Urinary bladder (tissue), 3 donors: ENCODE measurements at regions not wholly inside any gene's neighbourhood (a gene's known extent, or its start where the extent isn't known, plus 50 kb on each side); places are given as distances from the start of the nearest gene placed in this dataset.

ENCODE experiments used
- DNase-seq: peaks from one replicate; pipeline ENCODE4 v3.0.0-alpha.2; 2015; ENCODE audit errors: extremely low spot score
- H3K27ac ChIP-seq: one replicate; pipeline ENCODE4 v1.5.1; 2013; ENCODE audit warnings: low read depth, mild to moderate bottlenecking, moderate library complexity
- H3K36me3 ChIP-seq: one replicate; pipeline ENCODE4 v1.6.1; 2013; ENCODE audit warnings: mild to moderate bottlenecking, moderate library complexity; ENCODE audit not compliant: insufficient read depth
- H3K4me1 ChIP-seq: one replicate; pipeline ENCODE4 v1.6.1; 2013; ENCODE audit warnings: mild to moderate bottlenecking, moderate library complexity; ENCODE audit not compliant: insufficient read depth
- H3K4me3 ChIP-seq: one replicate; pipeline ENCODE4 v1.5.1; 2013; ENCODE audit warnings: low read depth, low read length
- WGBS: extraction: QIAGEN DNeasy Blood & Tissue Kit; methylation state at CpG from one replicate; pipeline ENCODE4 v1.1.7; 2013; 5-methylcytosine and 5-hydroxymethylcytosine counted together
- donor health status: healthy with polysubstance abuse.
- donor health status: healthy.

DNA sequence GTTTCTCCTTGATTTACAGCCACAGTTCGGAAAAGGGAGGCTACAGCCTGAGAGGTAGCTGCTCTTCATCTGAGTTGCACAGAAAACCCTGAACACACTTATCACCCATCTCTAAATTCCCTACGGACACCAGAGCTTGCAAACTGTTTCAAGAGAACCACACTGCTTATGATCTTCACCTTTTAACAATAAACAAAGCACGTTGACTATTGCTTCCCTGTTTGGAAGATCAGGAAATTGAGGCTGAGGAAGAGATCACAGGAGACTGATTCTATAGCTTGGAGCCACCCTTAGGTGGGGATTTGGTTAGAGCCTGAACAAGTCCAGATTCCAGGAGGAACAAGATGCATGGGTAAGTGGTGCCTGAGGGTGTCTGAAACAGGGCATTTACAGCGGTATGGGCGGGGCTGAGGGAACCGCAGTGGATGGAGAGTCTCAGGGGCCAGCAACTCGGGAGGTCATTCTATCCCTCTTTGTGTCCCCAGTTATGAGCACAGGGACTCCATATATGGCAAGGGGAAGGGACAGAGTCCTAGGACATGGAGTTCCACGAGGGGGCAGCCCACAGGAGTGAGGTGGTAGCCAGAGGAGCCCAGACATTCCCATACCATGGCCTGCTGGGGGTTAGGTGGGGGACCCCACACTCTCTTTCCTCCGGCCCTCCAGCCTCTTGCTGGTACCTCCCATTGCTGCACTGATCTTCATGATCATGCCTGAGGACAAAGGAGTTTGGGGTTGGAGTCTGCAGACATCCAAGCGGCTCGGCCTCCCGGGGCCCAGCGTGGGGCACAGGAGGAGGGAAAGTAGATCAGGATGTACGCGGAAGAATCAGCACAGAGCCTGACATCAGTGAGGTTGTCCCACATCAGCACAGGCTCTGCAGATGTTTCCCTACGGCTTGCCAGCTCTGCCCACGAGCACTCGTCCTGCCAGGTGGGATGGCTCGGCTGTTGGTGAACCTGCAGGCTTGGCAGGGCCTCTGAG, 162.3 kb upstream of the ZNF536 start:
- Histone ChIP-seq H3K4me1 (no peaks in the 10 kb centered on the region), H3K27ac (no peak overlapping the region), H3K36me3 (no peaks in the 10 kb centered on the region), H3K4me3 (no peak overlapping the region)
- DNase-seq: no peak
- WGBS: 75% methylated on average over 19 of the region's 19 CpGs

DNA sequence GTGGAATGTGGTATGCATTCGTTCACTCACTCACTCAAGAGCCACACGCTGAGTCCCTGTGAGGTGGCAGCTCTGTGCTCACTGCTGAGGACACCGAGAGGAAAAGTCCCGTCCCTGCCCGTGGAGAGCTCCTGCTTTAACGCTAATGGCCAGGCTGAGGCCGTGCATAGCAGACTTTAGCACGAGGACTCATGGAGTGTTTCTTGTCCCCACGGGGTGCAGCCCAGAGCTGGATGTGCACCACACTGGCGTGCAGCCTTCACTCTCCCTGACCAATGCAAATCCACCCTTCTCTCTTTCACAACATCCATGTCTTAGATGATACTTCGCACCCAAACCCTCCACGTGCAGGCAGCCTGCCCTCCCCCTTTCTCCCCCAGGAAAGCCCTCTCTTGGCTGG, 159.6 kb upstream of the ZNF536 start:
- no peak for DNase-seq
- Histone ChIP-seq H3K4me3 (no peak overlapping the region), H3K4me1 (no peaks in the 10 kb centered on the region), H3K27ac (no peak overlapping the region), H3K36me3 (no peaks in the 10 kb centered on the region)
- WGBS: 87% methylated on average over 12 of the region's 12 CpGs

DNA sequence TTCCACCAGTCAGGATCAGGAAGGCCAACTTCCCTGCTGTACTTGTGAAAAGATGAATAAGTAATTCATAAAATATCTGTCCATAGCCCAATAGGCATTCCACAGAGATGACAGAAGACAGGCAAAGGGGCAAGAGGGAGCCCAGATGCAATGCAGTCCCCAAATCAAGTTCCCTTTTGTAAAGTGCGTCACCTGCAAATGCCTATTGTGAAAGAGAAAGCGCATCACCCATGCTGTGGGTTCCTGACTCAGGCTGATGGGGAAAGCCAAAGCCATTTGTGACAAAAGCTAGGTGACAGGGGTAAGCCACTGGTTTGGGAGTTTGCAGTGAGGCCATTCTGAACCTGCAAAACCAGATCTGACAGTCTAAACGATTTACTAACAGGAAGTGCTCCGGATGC, 157.5 kb upstream of the ZNF536 start:
- Histone ChIP-seq H3K36me3 (no peaks in the 10 kb centered on the region), H3K4me1 (no peaks in the 10 kb centered on the region), H3K4me3 (no peak overlapping the region), H3K27ac (no peak overlapping the region)
- WGBS: 49% methylated on average over 4 of the region's 4 CpGs
- no peak for DNase-seq

DNA sequence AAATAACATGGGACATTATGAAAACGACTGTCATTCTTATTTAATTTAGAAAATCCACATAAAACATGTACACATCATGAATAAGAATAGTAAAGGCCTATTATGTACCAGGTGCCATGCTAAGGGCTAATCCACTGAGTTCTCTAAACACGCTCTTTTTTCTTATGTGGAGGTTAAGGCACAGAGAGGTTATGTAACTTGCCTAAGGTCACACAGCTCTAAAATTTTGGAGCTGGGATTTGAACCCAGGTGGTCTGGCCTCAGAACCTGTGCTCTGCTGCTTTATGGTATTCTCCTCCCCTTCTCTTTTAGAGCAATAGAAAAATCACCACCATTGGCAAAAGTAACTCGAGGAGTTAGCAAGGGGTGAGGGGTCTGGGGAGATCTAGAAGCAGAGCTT, 156.9 kb upstream of the ZNF536 start:
- Histone ChIP-seq H3K4me1 (no peaks in the 10 kb centered on the region), H3K36me3 (no peaks in the 10 kb centered on the region), H3K4me3 (no peak overlapping the region), H3K27ac (no peak overlapping the region)
- no peak for DNase-seq
- 80% methylated on average over 3 of the region's 3 CpGs for WGBS

DNA sequence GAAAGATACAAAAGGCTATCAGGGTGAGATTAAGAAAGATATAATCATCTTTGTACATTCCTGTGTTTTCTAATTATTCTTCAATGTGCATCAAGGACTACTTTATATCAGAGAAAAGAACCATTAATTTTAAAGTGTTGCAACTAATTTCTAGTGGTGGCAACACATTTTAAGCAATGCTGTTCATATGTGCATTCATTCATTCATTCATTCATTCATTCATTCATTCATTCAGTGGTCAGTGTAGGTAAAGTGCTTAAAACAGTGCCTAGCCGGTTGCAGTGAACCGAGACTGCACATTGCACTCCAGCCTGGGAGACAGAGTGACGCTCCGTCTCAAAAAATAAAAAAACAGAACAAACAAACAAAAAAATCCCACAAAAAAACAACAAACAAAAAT, 155.7 kb upstream of the ZNF536 start:
- H3K4me1 ChIP-seq: no peaks in the 10 kb centered on the region
- DNase-seq: no peak
- no peak overlapping the region for H3K27ac ChIP-seq
- WGBS: 95% methylated on average over 4 of the region's 4 CpGs
- H3K4me3 ChIP-seq: no peak overlapping the region
- H3K36me3 ChIP-seq: no peaks in the 10 kb centered on the region

DNA sequence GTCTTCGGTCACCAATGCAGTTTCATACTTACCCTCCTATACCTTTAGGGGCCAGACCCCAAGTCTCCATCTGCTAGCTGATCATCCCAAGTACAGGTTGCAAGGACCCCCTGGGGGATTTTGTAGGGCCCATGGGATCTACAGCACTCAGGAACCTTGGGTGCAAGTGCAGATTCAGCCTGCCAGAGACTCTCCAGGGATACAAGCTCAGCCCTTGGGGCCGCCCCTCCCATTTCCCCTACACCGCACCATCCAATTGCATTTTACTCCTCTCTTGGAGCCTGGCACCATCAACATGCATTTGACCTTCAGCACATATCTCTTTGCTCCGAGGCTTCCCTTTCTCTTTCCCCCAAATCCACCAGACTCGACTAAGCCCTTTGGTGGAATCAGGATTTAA, 154.7 kb upstream of the ZNF536 start:
- H3K4me1 ChIP-seq: no peaks in the 10 kb centered on the region
- no peaks in the 10 kb centered on the region for H3K36me3 ChIP-seq
- WGBS: 84% methylated on average over 5 of the region's 5 CpGs
- H3K27ac ChIP-seq: no peak overlapping the region
- DNase-seq: no peak
- H3K4me3 ChIP-seq: no peak overlapping the region

DNA sequence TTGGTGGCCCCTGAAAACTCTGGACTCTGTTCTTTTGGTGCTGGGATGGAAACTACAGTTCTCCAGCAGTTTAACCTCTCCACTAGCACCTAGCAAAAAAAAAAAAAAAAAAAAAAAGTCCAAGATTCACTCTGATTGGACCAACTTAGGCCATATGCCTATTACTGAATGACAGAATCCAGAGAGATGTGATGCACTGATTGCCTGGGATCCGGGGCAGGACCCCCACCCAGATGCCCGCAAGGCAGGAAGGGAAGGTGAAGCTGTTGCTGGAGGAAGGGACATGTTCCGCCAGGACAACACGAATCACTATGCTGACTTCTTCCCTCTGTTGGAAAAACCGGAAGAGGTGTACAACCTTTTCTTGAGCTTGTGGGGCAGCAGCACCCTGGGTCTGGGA, 152.5 kb upstream of the ZNF536 start:
- Histone ChIP-seq H3K36me3 (no peaks in the 10 kb centered on the region), H3K4me3 (no peak overlapping the region), H3K27ac (no peak overlapping the region), H3K4me1 (no peaks in the 10 kb centered on the region)
- WGBS: 93% methylated on average over 5 of the region's 5 CpGs
- DNase-seq: no peak

DNA sequence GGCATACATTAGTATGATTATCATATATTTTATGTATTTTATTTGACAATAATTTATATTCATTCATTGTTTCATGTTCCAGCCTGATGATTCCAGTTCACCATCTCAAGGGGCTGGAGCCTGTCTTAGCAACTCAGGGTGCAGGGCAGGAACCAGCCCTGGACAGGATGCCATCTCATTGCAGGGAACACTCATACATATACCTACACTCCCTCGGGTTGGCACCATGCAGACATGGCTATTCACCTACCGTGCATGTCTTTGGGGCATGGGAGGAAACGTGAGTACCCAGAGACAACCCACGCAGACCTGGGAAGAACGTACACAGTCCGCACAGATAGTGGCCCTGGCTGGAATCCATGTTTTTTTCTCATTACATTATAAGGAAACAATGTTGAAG, 151.0 kb upstream of the ZNF536 start:
- Histone ChIP-seq H3K36me3 (no peaks in the 10 kb centered on the region), H3K27ac (no peak overlapping the region), H3K4me1 (no peaks in the 10 kb centered on the region), H3K4me3 (no peak overlapping the region)
- no peak for DNase-seq
- 87% methylated on average over 6 of the region's 6 CpGs for WGBS

DNA sequence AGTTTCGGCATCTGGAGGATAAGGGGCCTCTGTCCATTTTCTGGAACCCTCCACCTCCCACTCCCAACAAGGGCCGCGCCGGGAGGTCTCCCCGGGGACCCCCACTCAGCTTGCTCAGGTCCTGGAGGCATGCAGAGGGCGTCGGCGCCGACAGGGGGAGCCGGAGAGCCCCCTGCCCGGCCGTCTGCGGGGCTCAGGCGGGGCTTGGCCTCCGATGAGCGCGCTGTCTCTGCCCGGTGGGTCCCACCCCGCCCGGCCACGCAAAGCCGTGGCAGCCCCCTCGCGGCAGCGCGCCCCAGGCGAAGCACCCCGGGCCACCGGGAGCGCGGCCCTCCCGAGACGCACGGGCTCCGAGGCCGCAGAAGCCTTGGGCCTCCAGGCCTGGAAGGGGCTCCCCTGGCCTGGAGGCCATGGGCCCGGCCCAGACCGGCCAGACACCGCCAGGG, 149.7 kb upstream of the ZNF536 start:
- Histone ChIP-seq H3K36me3 (no peaks in the 10 kb centered on the region), H3K4me3 (no peak overlapping the region), H3K27ac (no peak overlapping the region), H3K4me1 (no peaks in the 10 kb centered on the region)
- no peak for DNase-seq
- 9% methylated on average over 39 of the region's 39 CpGs for WGBS

DNA sequence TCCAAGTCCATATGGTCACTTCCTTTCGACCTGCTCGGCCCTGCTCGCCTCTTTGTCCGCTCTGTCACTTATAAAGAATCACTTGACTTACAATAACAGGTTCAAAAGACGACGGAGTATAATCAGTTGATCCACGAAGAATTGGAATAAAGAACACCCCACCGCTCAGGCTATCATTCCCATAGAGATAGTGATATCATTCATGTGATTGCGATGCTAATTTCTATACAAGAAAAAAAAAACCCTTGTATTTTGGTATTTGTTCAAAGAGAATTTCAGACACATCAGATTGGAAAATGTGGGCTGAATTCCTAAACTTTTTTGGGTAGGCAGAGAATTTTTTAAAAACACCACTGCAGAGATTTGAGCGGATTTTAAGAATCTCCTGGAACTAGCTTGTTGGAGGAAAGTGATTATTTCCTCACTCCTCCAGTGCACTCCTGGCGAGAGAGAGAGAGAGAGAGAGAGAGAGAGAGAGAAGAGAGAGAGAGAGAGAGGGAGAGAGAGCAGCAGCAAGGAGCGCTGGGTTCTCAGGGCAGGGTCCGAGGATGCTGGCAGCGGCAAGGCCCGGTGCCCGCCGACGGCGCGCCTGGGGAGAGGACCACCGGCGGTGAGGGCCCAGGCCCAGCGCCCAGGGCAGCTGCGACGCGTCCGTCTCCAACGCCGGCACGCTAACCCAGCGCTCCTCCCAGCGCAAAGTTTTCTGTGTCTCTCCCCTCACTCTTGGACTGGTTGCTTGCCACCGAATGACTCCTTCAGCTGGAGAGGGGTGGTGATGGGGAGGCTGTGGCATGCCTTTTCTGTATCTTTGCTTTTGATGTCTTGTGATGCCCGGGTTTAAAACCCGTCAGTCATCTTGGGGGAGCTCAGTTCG, 149.0 kb upstream of the ZNF536 start:
- no peaks in the 10 kb centered on the region for H3K36me3 ChIP-seq
- no peak for DNase-seq
- H3K4me3 ChIP-seq: no peak overlapping the region
- H3K27ac ChIP-seq: no peak overlapping the region
- 25% methylated on average over 36 of the region's 36 CpGs for WGBS
- peaks cover under 1% of the 10 kb centered on the region for H3K4me1 ChIP-seq

DNA sequence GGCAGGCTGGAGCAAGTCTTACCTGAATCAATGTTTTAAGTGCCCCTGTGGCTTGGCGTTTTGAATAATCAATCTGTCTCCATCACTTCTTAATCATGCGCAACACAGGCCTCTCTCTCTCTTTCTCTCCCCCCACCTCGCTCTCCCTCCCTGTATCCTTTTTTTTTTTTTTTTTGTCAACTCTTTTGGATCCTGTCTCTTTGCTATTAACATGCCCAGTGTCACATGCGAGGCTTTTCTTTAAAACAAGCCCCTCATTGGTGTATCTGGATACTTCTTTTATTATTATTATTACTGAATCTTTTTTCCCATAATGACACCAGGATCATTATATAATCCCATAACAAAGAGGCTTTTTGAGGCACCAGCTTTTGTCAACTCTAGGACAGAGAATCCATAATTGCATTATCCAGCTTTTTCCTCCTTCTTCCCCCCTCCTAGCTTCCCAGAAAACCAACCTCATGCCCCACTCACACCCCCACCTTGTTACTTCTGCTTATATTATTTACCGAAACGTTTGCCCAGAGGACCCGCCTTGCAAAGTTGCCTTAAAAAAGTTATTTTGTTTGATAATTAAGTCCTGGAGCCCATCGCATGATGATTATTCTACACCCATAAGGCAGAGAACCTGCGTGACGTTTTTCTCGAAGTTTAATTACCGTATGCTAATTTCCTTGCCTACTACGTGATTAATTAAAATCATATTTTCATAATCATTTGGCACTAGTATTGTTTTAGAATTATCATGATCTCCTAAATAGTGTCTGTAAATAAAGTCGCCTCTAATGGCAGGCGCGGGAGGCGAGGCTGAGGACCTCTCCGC, 148.1 kb upstream of the ZNF536 start:
- H3K4me1 ChIP-seq: peaks cover 2% of the 10 kb centered on the region
- no peak for DNase-seq
- H3K27ac ChIP-seq: no peak overlapping the region
- H3K4me3 ChIP-seq: no peak overlapping the region
- WGBS: 45% methylated on average over 18 of the region's 18 CpGs
- H3K36me3 ChIP-seq: no peaks in the 10 kb centered on the region

DNA sequence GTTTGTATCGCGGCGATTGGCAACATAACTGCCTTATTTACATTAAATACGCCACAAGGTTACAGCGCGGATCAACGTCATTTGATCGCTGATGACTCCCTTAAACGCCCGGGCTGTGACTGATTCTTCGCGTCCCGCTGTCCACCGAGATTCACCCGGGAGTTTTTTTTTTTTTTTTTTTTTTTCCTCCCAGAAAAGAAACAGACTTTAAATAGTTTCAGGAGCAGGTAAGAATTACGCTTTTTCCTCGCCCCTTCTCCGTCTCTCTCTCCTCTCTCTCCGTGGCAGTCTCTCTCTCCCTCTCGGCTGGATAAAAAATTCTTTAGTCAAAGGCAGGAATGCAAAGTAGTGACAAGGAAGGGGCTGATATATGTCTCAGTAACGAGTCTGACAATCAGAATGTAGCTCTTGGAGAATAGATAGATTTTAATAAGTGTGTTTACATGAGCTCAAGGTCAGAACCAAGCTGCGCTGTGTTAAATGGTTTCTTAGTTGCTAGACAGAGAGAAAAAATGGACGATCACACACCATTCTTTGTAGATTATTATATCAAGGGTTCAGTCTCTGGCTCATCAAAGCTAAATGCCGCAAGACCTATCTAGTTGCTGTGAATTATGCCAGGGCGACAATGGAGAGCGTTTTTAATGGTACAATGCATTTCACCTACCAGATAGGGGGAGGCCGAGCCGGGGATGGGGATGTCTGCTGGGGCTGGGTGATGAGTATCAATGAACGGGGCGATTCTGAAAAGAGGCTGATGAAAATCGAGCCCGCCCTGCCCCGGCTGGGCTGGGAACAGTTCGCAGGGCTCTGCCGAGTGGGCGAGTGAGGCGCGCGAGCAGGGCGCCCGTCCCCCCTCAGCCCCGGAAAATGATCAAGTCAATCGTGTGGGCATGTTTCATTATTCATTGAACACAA, 147.2 kb upstream of the ZNF536 start:
- no peak for DNase-seq
- Histone ChIP-seq H3K27ac (no peak overlapping the region), H3K36me3 (no peaks in the 10 kb centered on the region), H3K4me1 (peaks cover 2% of the 10 kb centered on the region), H3K4me3 (peak overlapping the region; percentile 76)
- WGBS: 6% methylated on average over 43 of the region's 43 CpGs
